Vagina (tissue), 2 donors: ENCODE measurements at regions not wholly inside any gene's neighbourhood (a gene's known extent, or its start where the extent isn't known, plus 50 kb on each side); places are given as distances from the start of the nearest gene placed in this dataset.

Experiments
- DNase-seq, 2 donors: peaks; one replicate each; pipeline ENCODE4 v3.0.0-alpha.2; 2017; ENCODE audit errors: extremely low spot score in 2 of 2
- H3K27ac ChIP-seq: fragments of 200-600 bp; sonication (generic); one replicate; pipeline ENCODE4 v1.5.1; 2019
- H3K27me3 ChIP-seq: fragments of 200-600 bp; sonication (generic); one replicate; pipeline ENCODE4 v1.5.1; 2019
- H3K36me3 ChIP-seq, 2 donors: fragments of 200-600 bp; sonication (generic); one replicate each; pipeline ENCODE4 v1.5.1; 2017 to 2019
- H3K4me1 ChIP-seq: fragments of 200-600 bp; sonication (generic); one replicate; pipeline ENCODE4 v1.5.1; 2019
- H3K4me3 ChIP-seq, 2 donors: fragments of 200-600 bp; sonication (generic); 1 replicate in 1 of 2; 2 replicates in 1 of 2; pipeline ENCODE4 v1.5.1; 2016 to 2019
- H3K9me3 ChIP-seq: fragments of 200-600 bp; sonication (generic); one replicate; pipeline ENCODE4 v1.5.1; 2019
- POLR2A ChIP-seq, 2 donors: fragments of 450-650 bp; IDR thresholded peaks; one replicate each; pipeline ENCODE4 v1.6.1; 2017; ENCODE audit warnings: antibody characterized with exemption in 2 of 2, mild to moderate bottlenecking in 2 of 2, moderate library complexity in 2 of 2
- POLR2AphosphoS5 ChIP-seq, 2 donors: sonication (generic); formaldehyde crosslinking; IDR thresholded peaks; one replicate each; pipeline ENCODE4 v1.9.0; 2017; ENCODE audit warnings: antibody characterized with exemption in 2 of 2, mild to moderate bottlenecking in 2 of 2, low read depth in 1 of 2; ENCODE audit not compliant: insufficient read depth in 1 of 2
- intact Hi-C: fragments of 100-400 bp; cut with DNase I; formaldehyde crosslinking; loops from one replicate; pipeline ENCODE4 v1.15.1; 2023
- TF ChIP-seq, protein P1 (sequence below), 3 experiments: fragments of 450-650 bp in 2 of 3; fragments of 200-600 bp in 1 of 3; sonication (generic) in 1 of 3; IDR thresholded peaks; one replicate each; pipeline ENCODE4 v1.5.1; 2017 to 2019; ENCODE audit warnings: antibody characterized with exemption in 3 of 3, mild to moderate bottlenecking in 2 of 3, moderate library complexity in 2 of 3

DNA sequence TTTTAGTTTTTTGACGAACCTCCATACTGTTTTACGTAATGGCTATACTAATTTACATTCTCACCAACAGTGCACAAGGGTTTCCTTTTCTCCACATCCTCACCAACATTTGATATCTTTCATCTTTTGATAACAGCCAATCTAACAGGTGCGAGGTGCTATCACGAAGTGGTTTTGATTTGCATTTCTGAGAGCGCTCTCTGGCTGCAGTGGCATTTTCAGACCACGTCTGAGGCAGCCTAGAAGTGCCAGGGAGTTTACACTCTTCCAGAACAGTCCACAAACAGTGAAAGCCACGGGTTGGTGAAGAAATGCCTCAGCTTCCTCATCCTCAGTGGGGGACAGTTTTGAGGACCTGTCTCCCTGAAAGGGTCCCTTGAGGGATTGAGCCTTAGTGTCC is 471.0 kb downstream of the BCOR start:
- no peaks in the 10 kb centered on the region for H3K9me3 ChIP-seq

DNA sequence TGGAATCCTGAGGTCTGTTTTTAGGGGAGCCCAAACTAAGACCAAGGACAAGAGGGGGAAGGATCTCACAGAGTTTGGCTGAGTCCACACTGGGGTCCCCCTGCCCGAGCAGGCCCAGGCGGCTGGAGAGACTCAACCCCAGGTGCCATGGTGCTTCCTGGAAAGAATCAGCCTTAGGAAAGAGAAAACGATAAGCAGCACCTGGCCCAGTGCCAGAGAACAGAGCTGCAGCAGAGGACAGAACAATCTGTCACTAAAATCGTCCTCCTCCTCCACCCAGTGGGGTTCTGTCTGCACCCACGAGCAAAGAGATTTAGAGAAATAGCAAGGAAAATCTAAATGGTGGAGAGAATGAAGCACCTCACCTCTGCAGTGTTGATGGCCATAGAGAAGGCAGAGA is 470.5 kb downstream of the BCOR start:
- Histone ChIP-seq H3K36me3 (no peaks in the 10 kb centered on the region), H3K9me3 (no peaks in the 10 kb centered on the region), H3K4me3 (no peak overlapping the region), H3K27me3 (no peaks in the 10 kb centered on the region), H3K4me1 (no peaks in the 10 kb centered on the region), H3K27ac (no peak overlapping the region)
- no peak for TF ChIP-seq POLR2A (IDR thresholded peaks at IDR 0.05)
- no peak for DNase-seq
- intact Hi-C loops: no loop called here

More for the DNA sequence above, 471.0 kb downstream of the BCOR start:
- intact Hi-C loops: no loop called here
- Histone ChIP-seq H3K27me3 (no peaks in the 10 kb centered on the region), H3K36me3 (no peaks in the 10 kb centered on the region), H3K4me1 (no peaks in the 10 kb centered on the region), H3K4me3 (no peak overlapping the region), H3K27ac (no peak overlapping the region)
- DNase-seq: no peak
- TF ChIP-seq POLR2AphosphoS5 (IDR thresholded peaks at IDR 0.05; ENCODE audit: insufficient read depth in 1 of 2, low read depth in 1 of 2): no peak
- TF ChIP-seq, protein P1, sequence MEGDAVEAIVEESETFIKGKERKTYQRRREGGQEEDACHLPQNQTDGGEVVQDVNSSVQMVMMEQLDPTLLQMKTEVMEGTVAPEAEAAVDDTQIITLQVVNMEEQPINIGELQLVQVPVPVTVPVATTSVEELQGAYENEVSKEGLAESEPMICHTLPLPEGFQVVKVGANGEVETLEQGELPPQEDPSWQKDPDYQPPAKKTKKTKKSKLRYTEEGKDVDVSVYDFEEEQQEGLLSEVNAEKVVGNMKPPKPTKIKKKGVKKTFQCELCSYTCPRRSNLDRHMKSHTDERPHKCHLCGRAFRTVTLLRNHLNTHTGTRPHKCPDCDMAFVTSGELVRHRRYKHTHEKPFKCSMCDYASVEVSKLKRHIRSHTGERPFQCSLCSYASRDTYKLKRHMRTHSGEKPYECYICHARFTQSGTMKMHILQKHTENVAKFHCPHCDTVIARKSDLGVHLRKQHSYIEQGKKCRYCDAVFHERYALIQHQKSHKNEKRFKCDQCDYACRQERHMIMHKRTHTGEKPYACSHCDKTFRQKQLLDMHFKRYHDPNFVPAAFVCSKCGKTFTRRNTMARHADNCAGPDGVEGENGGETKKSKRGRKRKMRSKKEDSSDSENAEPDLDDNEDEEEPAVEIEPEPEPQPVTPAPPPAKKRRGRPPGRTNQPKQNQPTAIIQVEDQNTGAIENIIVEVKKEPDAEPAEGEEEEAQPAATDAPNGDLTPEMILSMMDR (IDR thresholded peaks at IDR 0.05): no peak
- TF ChIP-seq POLR2A (IDR thresholded peaks at IDR 0.05): no peak

DNA sequence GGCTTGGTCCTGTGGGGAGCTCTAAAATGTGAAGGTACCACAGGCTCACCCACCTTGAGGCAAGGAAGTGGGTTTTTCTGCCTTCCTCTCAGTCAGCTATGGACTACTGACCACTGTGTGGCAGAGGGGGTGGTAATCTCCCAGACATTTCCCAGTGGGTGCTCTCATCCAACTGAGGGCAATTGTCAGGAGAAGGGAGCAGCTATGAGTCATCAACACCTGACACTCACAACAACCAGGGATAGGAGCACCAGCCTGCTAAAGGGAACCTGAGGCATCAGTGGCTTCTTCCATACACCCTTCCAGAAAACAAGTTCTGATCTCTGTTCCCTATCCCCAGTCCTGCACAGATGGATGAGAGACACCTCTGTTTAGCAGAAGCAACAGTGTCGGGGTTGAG is 468.8 kb downstream of the BCOR start:
- H3K4me1 ChIP-seq: no peaks in the 10 kb centered on the region
- H3K4me3 ChIP-seq: no peak overlapping the region
- intact Hi-C loops: no loop called here
- no peaks in the 10 kb centered on the region for H3K27me3 ChIP-seq
- no peaks in the 10 kb centered on the region for H3K36me3 ChIP-seq
- no peak for TF ChIP-seq POLR2AphosphoS5 (IDR thresholded peaks at IDR 0.05; ENCODE audit: insufficient read depth in 1 of 2, low read depth in 1 of 2)
- no peak for TF ChIP-seq POLR2A (IDR thresholded peaks at IDR 0.05)
- TF ChIP-seq, protein P1 (IDR thresholded peaks at IDR 0.05): no peak
- H3K27ac ChIP-seq: no peak overlapping the region
- H3K9me3 ChIP-seq: no peaks in the 10 kb centered on the region
- DNase-seq: no peak

DNA sequence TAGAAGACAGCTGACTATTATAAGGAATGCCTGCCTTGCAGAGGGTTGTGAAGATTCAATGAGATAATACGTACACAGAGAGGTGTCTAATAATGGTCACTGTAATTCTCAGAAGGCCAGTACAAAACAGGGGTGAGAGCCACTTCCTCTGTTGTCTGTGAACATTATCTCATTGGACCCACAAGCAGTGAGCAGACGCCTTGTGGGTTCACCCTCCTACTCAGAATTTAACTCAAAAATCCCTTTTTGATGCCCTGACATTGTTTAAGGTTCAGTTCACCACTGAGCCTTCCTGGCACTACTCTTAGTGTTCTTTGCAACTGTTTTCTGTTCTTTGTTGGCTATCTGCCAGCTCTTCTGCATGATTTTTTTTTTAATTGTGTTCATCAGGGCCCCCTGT is 467.4 kb downstream of the BCOR start:
- DNase-seq: no peak
- no peak overlapping the region for H3K27ac ChIP-seq
- no peaks in the 10 kb centered on the region for H3K27me3 ChIP-seq
- H3K4me3 ChIP-seq: no peak overlapping the region
- no peaks in the 10 kb centered on the region for H3K9me3 ChIP-seq
- H3K36me3 ChIP-seq: no peaks in the 10 kb centered on the region
- intact Hi-C loops: no loop called here
- H3K4me1 ChIP-seq: no peaks in the 10 kb centered on the region
- TF ChIP-seq POLR2AphosphoS5 (IDR thresholded peaks at IDR 0.05; ENCODE audit: insufficient read depth in 1 of 2, low read depth in 1 of 2) (no peak), POLR2A (IDR thresholded peaks at IDR 0.05) (no peak)
- TF ChIP-seq, protein P1 (IDR thresholded peaks at IDR 0.05): no peak

DNA sequence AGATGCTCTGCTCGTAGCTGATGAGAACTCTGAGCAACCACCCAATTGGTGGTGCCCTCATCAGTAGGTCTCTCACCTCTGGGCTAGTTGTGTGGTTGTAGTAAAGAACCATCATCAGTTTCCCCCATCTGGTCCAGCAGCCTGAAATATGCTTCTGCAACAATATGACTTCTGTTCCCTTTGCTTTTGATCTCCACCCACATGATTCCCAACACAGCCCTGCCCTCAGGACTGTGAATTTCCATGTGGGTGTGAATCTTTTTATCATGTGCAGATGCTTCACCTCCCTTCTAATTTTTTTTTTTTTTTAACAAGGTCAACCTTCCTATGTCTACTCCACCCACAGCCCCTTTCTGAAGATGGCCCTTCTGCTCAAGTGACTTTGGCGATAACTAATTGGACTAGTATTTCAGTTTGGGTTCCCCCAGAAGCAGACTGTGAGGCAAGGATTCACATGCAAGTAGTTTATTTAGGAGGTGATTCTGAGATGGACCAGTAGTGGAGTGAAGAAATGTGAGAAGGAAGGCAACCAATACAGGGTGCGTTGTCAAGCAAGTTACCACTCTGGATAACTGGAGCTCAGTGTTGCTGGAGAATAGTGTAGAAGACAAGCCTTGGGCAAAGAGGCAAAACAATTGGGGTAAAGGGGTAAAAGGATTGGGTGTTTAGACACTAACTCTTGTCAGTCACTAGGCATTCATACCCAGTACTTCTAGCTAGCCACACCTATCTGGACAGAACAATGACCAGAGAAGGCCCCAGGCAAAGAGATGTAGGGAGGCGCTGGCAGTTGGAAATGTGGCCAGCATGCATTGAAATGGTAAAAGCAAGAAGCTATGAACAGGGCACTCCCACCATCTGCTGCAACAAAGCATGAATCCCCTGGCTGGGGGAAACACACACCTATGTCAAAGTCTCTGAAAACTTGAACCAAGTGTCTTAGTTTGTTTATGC is 466.2 kb downstream of the BCOR start:
- no peaks in the 10 kb centered on the region for H3K36me3 ChIP-seq
- H3K27ac ChIP-seq: no peak overlapping the region
- H3K9me3 ChIP-seq: no peaks in the 10 kb centered on the region
- TF ChIP-seq POLR2AphosphoS5 (IDR thresholded peaks at IDR 0.05; ENCODE audit: insufficient read depth in 1 of 2, low read depth in 1 of 2) (no peak), POLR2A (IDR thresholded peaks at IDR 0.05) (no peak)
- TF ChIP-seq, protein P1 (IDR thresholded peaks at IDR 0.05): no peak
- H3K4me3 ChIP-seq: no peak overlapping the region
- no peaks in the 10 kb centered on the region for H3K4me1 ChIP-seq
- H3K27me3 ChIP-seq: no peaks in the 10 kb centered on the region
- intact Hi-C loops: no loop called here
- DNase-seq: no peak
